HG03354 (cell line): ENCODE measurements at regions not wholly inside any gene's neighbourhood (a gene's known extent, or its start where the extent isn't known, plus 50 kb on each side); places are given as distances from the start of the nearest gene placed in this dataset.

Experiments used
- ATAC-seq: cut with Tn5 transposase; IDR thresholded peaks from one replicate; pipeline ENCODE4 v1.9.1; 2021; ENCODE audit warnings: mild to moderate bottlenecking; ENCODE audit not compliant: unreplicated experiment, poor library complexity, severe bottlenecking

- no peak for ATAC-seq
Observed at GRCh38 chr21:36553406-36553805, 73.5 kb upstream of the CLDN14 start.

GRCh38 chr21:36554411-36555157 lies 74.7 kb upstream of the CLDN14 start:
- no peak for ATAC-seq

GRCh38 chr21:36555199-36555800 lies 75.4 kb upstream of the CLDN14 start:
- ATAC-seq = no peak

- ATAC-seq = no peak
Observed at GRCh38 chr21:36557316-36557715, 77.4 kb upstream of the CLDN14 start.

GRCh38 chr21:36560933-36561575 lies 81.1 kb upstream of the CLDN14 start:
- no peak for ATAC-seq

GRCh38 chr21:36563341-36563926 lies 83.5 kb upstream of the CLDN14 start:
- no peak for ATAC-seq

- ATAC-seq = no peak
Observed at GRCh38 chr21:36564647-36565046, 84.7 kb upstream of the CLDN14 start.

GRCh38 chr21:36565540-36565939 lies 85.6 kb upstream of the CLDN14 start:
- no peak for ATAC-seq

GRCh38 chr21:36566644-36567043 lies 86.7 kb upstream of the CLDN14 start:
- ATAC-seq = no peak

GRCh38 chr21:36567216-36567885 lies 87.4 kb upstream of the CLDN14 start:
- ATAC-seq = no peak

- ATAC-seq = no peak
Observed at GRCh38 chr21:36569511-36569910, 89.6 kb upstream of the CLDN14 start.

- no peak for ATAC-seq
Observed at GRCh38 chr21:36571556-36571955, 91.6 kb upstream of the CLDN14 start.

- ATAC-seq = no peak
Observed at GRCh38 chr21:36572039-36572438, 92.1 kb upstream of the CLDN14 start.

GRCh38 chr21:36575306-36575705 lies 95.4 kb upstream of the CLDN14 start:
- no peak for ATAC-seq

GRCh38 chr21:36576441-36576840 lies 96.5 kb upstream of the CLDN14 start:
- no peak for ATAC-seq

- no peak for ATAC-seq
Observed at GRCh38 chr21:36579898-36580297, 100.0 kb upstream of the CLDN14 start.

- ATAC-seq = no peak
Observed at GRCh38 chr21:36582271-36582670, 102.3 kb upstream of the CLDN14 start.

GRCh38 chr21:36583591-36583990 lies 103.7 kb upstream of the CLDN14 start:
- ATAC-seq = no peak

- no peak for ATAC-seq
Observed at GRCh38 chr21:36584980-36585940, 105.3 kb upstream of the CLDN14 start.
